CD4-positive, alpha-beta T cell (primary cell): ENCODE measurements at regions not wholly inside any gene's neighbourhood (a gene's known extent, or its start where the extent isn't known, plus 50 kb on each side); places are given as distances from the start of the nearest gene placed in this dataset.

ENCODE experiments used
- ATAC-seq: fragments of 200-7000 bp; cut with Tn5 transposase; one replicate; pipeline ENCODE4 v1.10.0; 2022; ENCODE audit warnings: mild to moderate bottlenecking; ENCODE audit not compliant: poor library complexity
- CTCF ChIA-PET: fragments of 350-600 bp; sonication (Branson Sonifier 250); formaldehyde crosslinking; loops from one replicate; lab custom pipeline; 2021; ENCODE audit warnings: antibody characterized with exemption, inconsistent platforms; lab: Charles Lee
- POLR2A ChIA-PET: fragments of 350-600 bp; sonication (Branson Sonifier 250); formaldehyde crosslinking; loops from one replicate; lab custom pipeline; 2021; ENCODE audit warnings: antibody characterized with exemption, inconsistent platforms; lab: Charles Lee
- DNase-seq, 14 experiments: peaks; one replicate each; pipeline ENCODE4 v3.0.0-alpha.2; 2013 to 2020; ENCODE audit warnings: mixed read lengths in 2 of 14
- H3K27ac ChIP-seq, 2 donors: one replicate each; pipeline versions ENCODE4 v1.5.1 to v1.7.0; 2013; ENCODE audit warnings: low read length in 2 of 2, low read depth in 1 of 2, mild to moderate bottlenecking in 1 of 2
- H3K27me3 ChIP-seq, 2 experiments: 1 replicate in 1 of 2; 2 replicates in 1 of 2; pipeline versions ENCODE4 v1.6.1 to v1.7.0; 2013; ENCODE audit warnings: low read length in 2 of 2, control low read depth in 1 of 2, mild to moderate bottlenecking in 1 of 2, moderate library complexity in 1 of 2; ENCODE audit not compliant: insufficient read depth in 2 of 2, control insufficient read depth in 1 of 2
- H3K36me3 ChIP-seq: one replicate; pipeline ENCODE4 v1.6.1; 2013; ENCODE audit warnings: low read length, control low read depth; ENCODE audit not compliant: insufficient read depth
- H3K4me1 ChIP-seq: one replicate; pipeline ENCODE4 v1.6.1; 2013; ENCODE audit warnings: low read length, control low read depth; ENCODE audit not compliant: insufficient read depth
- H3K4me3 ChIP-seq: one replicate; pipeline ENCODE4 v1.5.1; 2013; ENCODE audit warnings: mild to moderate bottlenecking, low read length, moderate library complexity
- H3K9me3 ChIP-seq, 2 experiments: 1 replicate in 1 of 2; 2 replicates in 1 of 2; pipeline versions ENCODE4 v1.6.1 to v1.7.0; 2013; ENCODE audit warnings: low read length in 2 of 2, mild to moderate bottlenecking in 2 of 2, control low read depth in 1 of 2, moderate library complexity in 1 of 2; ENCODE audit not compliant: control insufficient read depth in 1 of 2, insufficient read depth in 1 of 2
- H3K27ac Mint-ChIP-seq: one replicate; pipeline ENCODE4 v1.8.0; 2020; ENCODE audit warnings: mixed read lengths
- H3K27me3 Mint-ChIP-seq: one replicate; pipeline ENCODE4 v1.8.0; 2021; ENCODE audit warnings: mixed read lengths
- H3K36me3 Mint-ChIP-seq: one replicate; pipeline ENCODE4 v1.8.0; 2021; ENCODE audit warnings: low read depth, mixed read lengths
- H3K4me1 Mint-ChIP-seq: one replicate; pipeline ENCODE4 v1.8.0; 2021; ENCODE audit warnings: low read depth, mixed read lengths
- H3K4me3 Mint-ChIP-seq: one replicate; pipeline ENCODE4 v1.8.0; 2020; ENCODE audit warnings: mild to moderate bottlenecking, mixed read lengths
- H3K9me3 Mint-ChIP-seq: one replicate; pipeline ENCODE4 v1.8.0; 2020; ENCODE audit warnings: mixed read lengths
- CTCF ChIP-seq: fragments of 200-600 bp; IDR thresholded peaks from one replicate; pipeline ENCODE4 v1.8.0; 2022; ENCODE audit warnings: antibody characterized with exemption, mild to moderate bottlenecking
- intact Hi-C, 2 experiments: fragments of 100-400 bp; cut with DNase I in 1 of 2; cut with micrococcal nuclease in 1 of 2; formaldehyde crosslinking; loops; one replicate each; pipeline versions ENCODE4 v1.15.1 to v1.9.0; 2023 to 2025; cut with DNase I, micrococcal nuclease

DNA sequence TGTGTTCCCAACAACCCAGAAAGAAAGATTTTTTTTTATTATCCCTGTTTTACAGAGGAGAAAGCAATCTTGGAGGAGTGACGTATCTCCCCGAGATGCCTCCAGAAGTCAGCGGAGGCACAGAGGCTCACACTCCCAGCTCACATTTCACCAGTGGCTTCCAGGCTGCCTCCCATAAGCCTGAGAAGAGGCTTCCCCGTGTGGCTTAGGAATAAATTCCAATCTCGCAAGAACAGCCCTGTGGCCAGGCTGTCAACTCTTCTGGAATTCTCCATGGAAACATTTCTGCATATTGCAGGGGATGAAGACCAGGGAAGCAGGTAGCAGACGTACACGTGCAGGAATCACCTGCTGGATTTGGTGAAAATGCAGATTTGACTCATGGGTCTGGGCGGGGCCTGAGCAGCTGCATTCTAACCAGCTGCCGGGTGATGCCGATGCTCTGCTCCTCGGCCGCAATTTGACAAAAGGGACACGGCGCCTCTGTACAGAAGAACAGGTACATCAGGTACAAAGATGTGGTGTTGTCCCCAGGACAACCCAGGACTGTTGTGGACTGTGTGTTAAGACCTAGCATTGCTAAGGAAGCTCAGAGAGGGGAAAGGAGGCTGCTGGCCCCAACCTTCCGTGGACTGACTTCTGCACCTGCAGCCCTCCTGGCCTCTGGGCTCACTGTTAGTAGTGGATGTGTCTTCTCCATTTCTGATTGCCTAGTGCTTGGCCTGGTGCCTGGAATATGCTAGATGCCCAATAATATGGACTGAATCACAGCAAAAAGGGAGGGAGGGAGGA is 114.2 kb upstream of the ID2 start:
- no peaks in the 10 kb centered on the region for H3K36me3 Mint-ChIP-seq
- H3K27ac Mint-ChIP-seq, result no peak overlapping the region
- H3K27me3 Mint-ChIP-seq, result no peaks in the 10 kb centered on the region
- ATAC-seq (no peak), DNase-seq (peak in 1 of 14 experiments; percentile 15)
- Histone ChIP-seq H3K36me3 (no peaks in the 10 kb centered on the region), H3K27ac (no peak overlapping the region), H3K4me3 (no peak overlapping the region), H3K9me3 (no peaks in the 10 kb centered on the region), H3K4me1 (peaks cover 7% of the 10 kb centered on the region), H3K27me3 (no peaks in the 10 kb centered on the region)
- H3K9me3 Mint-ChIP-seq, result no peaks in the 10 kb centered on the region
- H3K4me3 Mint-ChIP-seq, result no peak overlapping the region
- POLR2A ChIA-PET, result no interaction called here
- CTCF ChIA-PET, result no interaction called here
- intact Hi-C loops, result no loop called here
- H3K4me1 Mint-ChIP-seq, result no peaks in the 10 kb centered on the region
- no peak for TF ChIP-seq CTCF

- CTCF ChIA-PET, result no interaction called here
- peak in 1 of 14 experiments; percentile 20 for DNase-seq
- H3K4me3 ChIP-seq, result no peak overlapping the region
- Mint-ChIP-seq H3K9me3 (no peaks in the 10 kb centered on the region), H3K4me3 (no peak overlapping the region), H3K27me3 (no peaks in the 10 kb centered on the region), H3K27ac (no peak overlapping the region), H3K36me3 (no peaks in the 10 kb centered on the region), H3K4me1 (no peaks in the 10 kb centered on the region)
- no peak overlapping the region for H3K27ac ChIP-seq
- no peaks in the 10 kb centered on the region for H3K27me3 ChIP-seq
- no peaks in the 10 kb centered on the region for H3K9me3 ChIP-seq
- no peaks in the 10 kb centered on the region for H3K36me3 ChIP-seq
- ATAC-seq, result no peak
- POLR2A ChIA-PET, result no interaction called here
- intact Hi-C loops, result no loop called here
- no peak for TF ChIP-seq CTCF
- peaks cover 6% of the 10 kb centered on the region for H3K4me1 ChIP-seq
Measured at GRCh38 chr2:8568543-8569302, 113.1 kb upstream of the ID2 start.

- TF ChIP-seq CTCF, result no peak
- no peak for ATAC-seq
- H3K27me3 ChIP-seq, result no peaks in the 10 kb centered on the region
- no peak overlapping the region for H3K27ac Mint-ChIP-seq
- peaks cover 4% of the 10 kb centered on the region for H3K4me1 Mint-ChIP-seq
- H3K36me3 Mint-ChIP-seq, result no peaks in the 10 kb centered on the region
- intact Hi-C loops, result no loop called here
- no peaks in the 10 kb centered on the region for H3K27me3 Mint-ChIP-seq
- no peaks in the 10 kb centered on the region for H3K36me3 ChIP-seq
- H3K27ac ChIP-seq, result no peak overlapping the region
- CTCF ChIA-PET, result no interaction called here
- H3K9me3 ChIP-seq, result no peaks in the 10 kb centered on the region
- DNase-seq, result peak in 1 of 14 experiments; percentile 17
- POLR2A ChIA-PET, result interaction anchor here (0.6 kb wide), 1 partner anchor 473 kb away, joined by 3 read pairs; no protein-coding TSS in a partner anchor
- H3K9me3 Mint-ChIP-seq, result no peaks in the 10 kb centered on the region
- H3K4me1 ChIP-seq, result peaks cover 5% of the 10 kb centered on the region
- no peak overlapping the region for H3K4me3 ChIP-seq
- no peak overlapping the region for H3K4me3 Mint-ChIP-seq
Measured at GRCh38 chr2:8569332-8569930, 112.4 kb upstream of the ID2 start.
